ENCODE measurements at regions not wholly inside any gene's neighbourhood (a gene's known extent, or its start where the extent isn't known, plus 50 kb on each side); places are given as distances from the start of the nearest gene placed in this dataset.
"Not testable (repeated sequence)": the region's sequence is repeated elsewhere in the genome, so short reads cannot be mapped to it uniquely, and the experiment has no call there.

DNA sequence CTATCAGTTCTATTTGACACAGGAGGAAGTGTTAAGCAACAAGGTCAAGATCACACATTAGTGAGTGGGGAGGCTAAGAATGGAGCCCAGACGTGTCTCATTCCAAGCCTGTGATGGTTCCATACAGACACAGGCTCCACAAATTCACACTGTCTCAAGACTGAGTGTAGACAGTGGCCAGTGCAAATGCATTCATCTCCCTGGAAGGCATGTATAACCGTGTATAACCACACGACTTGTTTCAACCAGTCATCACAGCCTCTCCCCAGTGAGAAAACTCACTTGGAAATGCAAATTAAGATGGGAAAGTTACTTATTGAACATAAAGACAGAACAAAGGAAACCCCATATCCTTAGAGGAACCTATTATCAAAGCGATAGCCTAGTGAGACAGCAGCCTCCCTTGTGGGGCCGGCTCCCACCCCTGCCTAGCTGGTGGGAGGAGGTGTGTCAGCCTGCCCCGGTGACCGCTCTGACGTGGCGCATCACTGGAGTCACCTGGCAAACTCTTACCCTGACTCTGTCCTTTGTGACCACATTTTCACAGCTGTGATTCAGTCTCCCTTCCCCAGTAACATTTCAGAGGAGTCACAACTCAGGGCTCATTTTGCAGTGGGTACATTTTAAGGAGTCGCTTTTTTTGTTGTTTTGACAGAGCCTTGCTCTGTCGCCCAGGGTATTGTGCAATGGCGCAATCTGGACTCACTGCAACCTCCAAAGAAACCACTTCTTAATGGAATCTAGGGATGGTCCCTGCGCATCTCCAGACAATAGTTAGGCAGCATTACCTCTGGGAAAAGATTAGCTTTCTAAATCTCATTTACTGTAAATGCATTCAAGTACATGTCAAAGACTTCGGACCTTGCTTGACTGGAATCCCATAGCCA, 126.6 kb upstream of the PARD3 start:
- H3K4me3 ChIP-seq (IDR thresholded peaks at IDR 0.05; ENCODE audit: insufficient read depth, low read depth, low read length) = no peak overlapping the region
- H3K79me2 ChIP-seq (ENCODE audit: insufficient read depth, low read depth) = no peaks in the 10 kb centered on the region
- H3K4me1 ChIP-seq (ENCODE audit: low read depth, poor library complexity, severe bottlenecking) = no peaks in the 10 kb centered on the region
- H3K27ac ChIP-seq = no peak overlapping the region
- no peaks in the 10 kb centered on the region for H3K36me3 ChIP-seq (ENCODE audit: insufficient read depth)
- H3K9ac ChIP-seq = no peak overlapping the region
- H3K4me2 ChIP-seq = no peak overlapping the region
- no peak overlapping the region for H2AFZ ChIP-seq (ENCODE audit: low read depth)
- H4K20me1 ChIP-seq (ENCODE audit: insufficient read depth) = no peaks in the 10 kb centered on the region
- TF ChIP-seq, protein P1, sequence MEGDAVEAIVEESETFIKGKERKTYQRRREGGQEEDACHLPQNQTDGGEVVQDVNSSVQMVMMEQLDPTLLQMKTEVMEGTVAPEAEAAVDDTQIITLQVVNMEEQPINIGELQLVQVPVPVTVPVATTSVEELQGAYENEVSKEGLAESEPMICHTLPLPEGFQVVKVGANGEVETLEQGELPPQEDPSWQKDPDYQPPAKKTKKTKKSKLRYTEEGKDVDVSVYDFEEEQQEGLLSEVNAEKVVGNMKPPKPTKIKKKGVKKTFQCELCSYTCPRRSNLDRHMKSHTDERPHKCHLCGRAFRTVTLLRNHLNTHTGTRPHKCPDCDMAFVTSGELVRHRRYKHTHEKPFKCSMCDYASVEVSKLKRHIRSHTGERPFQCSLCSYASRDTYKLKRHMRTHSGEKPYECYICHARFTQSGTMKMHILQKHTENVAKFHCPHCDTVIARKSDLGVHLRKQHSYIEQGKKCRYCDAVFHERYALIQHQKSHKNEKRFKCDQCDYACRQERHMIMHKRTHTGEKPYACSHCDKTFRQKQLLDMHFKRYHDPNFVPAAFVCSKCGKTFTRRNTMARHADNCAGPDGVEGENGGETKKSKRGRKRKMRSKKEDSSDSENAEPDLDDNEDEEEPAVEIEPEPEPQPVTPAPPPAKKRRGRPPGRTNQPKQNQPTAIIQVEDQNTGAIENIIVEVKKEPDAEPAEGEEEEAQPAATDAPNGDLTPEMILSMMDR (conservative IDR thresholded peaks at IDR 0.05; ENCODE audit: low read depth, low read length) = no peak
- no peaks in the 10 kb centered on the region for H3K27me3 ChIP-seq (ENCODE audit: insufficient read depth, low read depth)

DNA sequence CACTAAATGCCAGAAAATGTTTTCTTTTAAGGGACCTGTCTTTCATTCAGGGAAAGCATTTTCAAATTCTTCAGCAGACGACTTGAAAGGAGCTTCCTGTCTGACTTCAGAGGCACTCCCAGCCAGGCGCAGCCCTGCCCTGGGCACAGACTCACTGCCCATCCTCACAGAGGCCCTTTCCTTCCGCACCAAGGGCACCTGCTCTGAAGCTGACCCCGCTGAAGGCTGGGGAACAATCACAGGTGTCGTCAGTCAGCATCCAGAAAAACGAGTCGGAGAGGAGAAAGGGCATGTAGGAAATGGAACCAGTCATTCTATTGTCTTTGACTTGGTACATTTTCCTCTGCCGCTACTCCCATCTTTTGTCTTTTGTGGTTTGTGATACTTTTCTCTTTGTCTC, 125.3 kb upstream of the PARD3 start:
- Histone ChIP-seq H3K9ac (no peak overlapping the region), H3K27me3 (ENCODE audit: insufficient read depth, low read depth) (no peaks in the 10 kb centered on the region), H3K79me2 (ENCODE audit: insufficient read depth, low read depth) (no peaks in the 10 kb centered on the region), H3K4me1 (ENCODE audit: low read depth, poor library complexity, severe bottlenecking) (no peaks in the 10 kb centered on the region), H3K36me3 (ENCODE audit: insufficient read depth) (no peaks in the 10 kb centered on the region), H3K4me3 (IDR thresholded peaks at IDR 0.05; ENCODE audit: insufficient read depth, low read depth, low read length) (no peak overlapping the region), H3K27ac (no peak overlapping the region), H3K4me2 (no peak overlapping the region), H4K20me1 (ENCODE audit: insufficient read depth) (no peaks in the 10 kb centered on the region), H2AFZ (ENCODE audit: low read depth) (no peak overlapping the region)
- TF ChIP-seq, protein P1 (conservative IDR thresholded peaks at IDR 0.05; ENCODE audit: low read depth, low read length) = no peak

DNA sequence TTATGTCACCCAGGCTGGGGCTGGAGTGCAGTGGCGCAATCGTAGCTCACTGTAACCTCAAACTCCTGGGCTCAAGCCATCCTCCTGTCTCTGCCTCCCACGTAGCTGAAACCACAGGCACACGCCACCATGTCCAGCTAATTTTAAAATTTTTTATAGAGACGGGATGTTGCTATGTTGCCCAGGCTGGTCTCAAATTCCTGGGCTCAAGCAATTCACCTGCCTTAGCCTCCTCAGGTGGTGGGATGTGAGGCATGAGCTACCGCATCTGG, 123.2 kb upstream of the PARD3 start:
- H3K4me3 ChIP-seq (IDR thresholded peaks at IDR 0.05; ENCODE audit: insufficient read depth, low read depth, low read length) = no peak overlapping the region
- no peak overlapping the region for H3K4me2 ChIP-seq
- H3K4me1 ChIP-seq (ENCODE audit: low read depth, poor library complexity, severe bottlenecking) = no peaks in the 10 kb centered on the region
- no peaks in the 10 kb centered on the region for H3K27me3 ChIP-seq (ENCODE audit: insufficient read depth, low read depth)
- no peaks in the 10 kb centered on the region for H4K20me1 ChIP-seq (ENCODE audit: insufficient read depth)
- H3K9ac ChIP-seq = no peak overlapping the region
- no peak overlapping the region for H2AFZ ChIP-seq (ENCODE audit: low read depth)
- no peaks in the 10 kb centered on the region for H3K79me2 ChIP-seq (ENCODE audit: insufficient read depth, low read depth)
- H3K27ac ChIP-seq = no peak overlapping the region
- TF ChIP-seq, protein P1 (conservative IDR thresholded peaks at IDR 0.05; ENCODE audit: low read depth, low read length) = no peak
- H3K36me3 ChIP-seq (ENCODE audit: insufficient read depth) = no peaks in the 10 kb centered on the region

DNA sequence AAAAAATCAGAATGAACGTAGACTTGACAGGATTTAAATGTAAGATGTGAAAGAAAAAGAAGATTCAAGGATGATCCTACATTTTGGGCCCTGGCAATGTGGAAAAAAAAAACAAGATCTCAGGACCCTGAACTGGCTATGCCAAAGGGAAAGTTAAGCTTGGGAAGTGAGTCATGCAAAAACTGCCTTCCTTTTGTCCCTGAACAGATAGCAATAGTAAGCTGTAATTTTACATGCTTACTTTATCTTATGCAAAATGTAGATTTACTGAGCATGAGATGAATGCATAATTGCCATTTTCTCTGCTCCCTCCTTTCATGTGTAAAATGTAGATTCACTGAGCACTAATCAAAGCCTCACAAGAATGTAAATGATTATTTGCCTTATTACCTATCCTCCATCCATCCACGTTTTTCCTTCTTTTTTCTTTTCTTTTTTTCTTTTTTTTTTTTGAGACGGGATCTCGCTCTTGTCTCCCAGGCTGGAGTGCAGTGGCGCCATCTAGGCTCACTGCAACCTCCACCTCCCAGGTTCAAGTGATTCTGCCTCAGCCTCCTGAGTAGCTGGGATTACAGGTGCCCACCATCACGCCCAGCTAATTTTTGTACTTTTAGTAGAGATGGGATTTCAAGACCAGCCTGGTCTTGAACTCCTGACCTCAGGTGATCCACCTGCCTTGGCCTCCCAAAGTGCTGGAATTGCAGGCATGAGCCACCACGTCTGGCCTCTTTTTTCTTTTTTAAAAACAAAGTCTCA, 122.7 kb upstream of the PARD3 start:
- H3K9ac ChIP-seq; H3K27ac ChIP-seq; H3K4me1 ChIP-seq (ENCODE audit: low read depth, poor library complexity, severe bottlenecking); H3K36me3 ChIP-seq (ENCODE audit: insufficient read depth); H4K20me1 ChIP-seq (ENCODE audit: insufficient read depth); H2AFZ ChIP-seq (ENCODE audit: low read depth); H3K27me3 ChIP-seq (ENCODE audit: insufficient read depth, low read depth); H3K79me2 ChIP-seq (ENCODE audit: insufficient read depth, low read depth); H3K4me2 ChIP-seq; H3K4me3 ChIP-seq (IDR thresholded peaks at IDR 0.05; ENCODE audit: insufficient read depth, low read depth, low read length): not testable (repeated sequence)
- TF ChIP-seq, protein P1 (conservative IDR thresholded peaks at IDR 0.05; ENCODE audit: low read depth, low read length) = peak; percentile 31; the same call in 1 of the 2 replicates

All from KMS-11 (cell line).